ENCODE measurements at regions not wholly inside any gene's neighbourhood (a gene's known extent, or its start where the extent isn't known, plus 50 kb on each side); places are given as distances from the start of the nearest gene placed in this dataset.

- peaks cover 7% of the 10 kb centered on the region for H3K4me1 Mint-ChIP-seq
- H3K36me3 Mint-ChIP-seq (ENCODE audit: low read depth), result no peaks in the 10 kb centered on the region
- H3K9me3 Mint-ChIP-seq, result no peaks in the 10 kb centered on the region
- H3K27me3 Mint-ChIP-seq (ENCODE audit: insufficient read depth), result no peaks in the 10 kb centered on the region
- H3K27ac ChIP-seq (ENCODE audit: low read depth, low read length), result no peak overlapping the region
- no peak for TF ChIP-seq CTCF (conservative IDR thresholded peaks at IDR 0.05)
- DNase-seq, result no peak
- no peak overlapping the region for H3K4me3 ChIP-seq (ENCODE audit: low read length)
- no peaks in the 10 kb centered on the region for H3K9me3 ChIP-seq (ENCODE audit: control insufficient read depth, low read length)
- no peaks in the 10 kb centered on the region for H3K36me3 ChIP-seq (ENCODE audit: control insufficient read depth, insufficient read depth, low read length)
- no peaks in the 10 kb centered on the region for H3K27me3 ChIP-seq (ENCODE audit: control insufficient read depth, insufficient read depth, low read length, poor library complexity, severe bottlenecking)
- peaks cover 10% of the 10 kb centered on the region for H3K4me1 ChIP-seq (ENCODE audit: control insufficient read depth, insufficient read depth, low read length)
- no peak overlapping the region for H3K9ac ChIP-seq (ENCODE audit: extremely low read depth, low read length, poor library complexity, severe bottlenecking)
- 92 to 100% methylated on average over 1 to 4 of the region's 4 CpGs for whole genome bisulfite sequencing, 2 experiments (ENCODE audit: insufficient coverage in 1 of 2, insufficient read length in 1 of 2)
- no peak overlapping the region for H3K27ac Mint-ChIP-seq
- no peak overlapping the region for H3K4me3 Mint-ChIP-seq
Measured at GRCh38 chr3:67311440-67311839, 313.3 kb downstream of the KBTBD8 start.

- Histone ChIP-seq H3K4me3 (ENCODE audit: low read length) (no peak overlapping the region), H3K9ac (ENCODE audit: extremely low read depth, low read length, poor library complexity, severe bottlenecking) (no peak overlapping the region), H3K9me3 (ENCODE audit: control insufficient read depth, low read length) (no peaks in the 10 kb centered on the region), H3K36me3 (ENCODE audit: control insufficient read depth, insufficient read depth, low read length) (no peaks in the 10 kb centered on the region), H3K27ac (ENCODE audit: low read depth, low read length) (no peak overlapping the region), H3K4me1 (ENCODE audit: control insufficient read depth, insufficient read depth, low read length) (peaks cover 10% of the 10 kb centered on the region), H3K27me3 (ENCODE audit: control insufficient read depth, insufficient read depth, low read length, poor library complexity, severe bottlenecking) (no peaks in the 10 kb centered on the region)
- Mint-ChIP-seq H3K36me3 (ENCODE audit: low read depth) (no peaks in the 10 kb centered on the region), H3K4me1 (peaks cover 7% of the 10 kb centered on the region), H3K4me3 (no peak overlapping the region), H3K27ac (no peak overlapping the region), H3K27me3 (ENCODE audit: insufficient read depth) (no peaks in the 10 kb centered on the region), H3K9me3 (no peaks in the 10 kb centered on the region)
- DNase-seq, result no peak
- 79 to 90% methylated on average over 3 of the region's 3 CpGs for WGBS, 2 experiments (ENCODE audit: insufficient coverage in 1 of 2, insufficient read length in 1 of 2)
- TF ChIP-seq CTCF (conservative IDR thresholded peaks at IDR 0.05), result no peak
Measured at GRCh38 chr3:67312155-67312554, 314.0 kb downstream of the KBTBD8 start.

GRCh38 chr3:67318162-67318561 is 320.1 kb downstream of the KBTBD8 start:
- no peak overlapping the region for H3K4me3 Mint-ChIP-seq
- no peaks in the 10 kb centered on the region for H3K36me3 Mint-ChIP-seq (ENCODE audit: low read depth)
- no peaks in the 10 kb centered on the region for H3K27me3 Mint-ChIP-seq (ENCODE audit: insufficient read depth)
- Histone ChIP-seq H3K36me3 (ENCODE audit: control insufficient read depth, insufficient read depth, low read length) (no peaks in the 10 kb centered on the region), H3K27ac (ENCODE audit: low read depth, low read length) (no peak overlapping the region), H3K27me3 (ENCODE audit: control insufficient read depth, insufficient read depth, low read length, poor library complexity, severe bottlenecking) (no peaks in the 10 kb centered on the region), H3K4me3 (ENCODE audit: low read length) (no peak overlapping the region), H3K9ac (ENCODE audit: extremely low read depth, low read length, poor library complexity, severe bottlenecking) (no peak overlapping the region), H3K4me1 (ENCODE audit: control insufficient read depth, insufficient read depth, low read length) (peaks cover 10% of the 10 kb centered on the region), H3K9me3 (ENCODE audit: control insufficient read depth, low read length) (no peaks in the 10 kb centered on the region)
- no peak overlapping the region for H3K27ac Mint-ChIP-seq
- no peaks in the 10 kb centered on the region for H3K4me1 Mint-ChIP-seq
- no peak for DNase-seq
- H3K9me3 Mint-ChIP-seq, result no peaks in the 10 kb centered on the region
- 96% methylated on average over 2 of the region's 2 CpGs; no CpG with 5 or more reads in 1 of the 2 experiments for WGBS, 2 experiments (ENCODE audit: insufficient coverage in 1 of 2, insufficient read length in 1 of 2)
- TF ChIP-seq CTCF (conservative IDR thresholded peaks at IDR 0.05), result no peak
